HG03175 (cell line): ENCODE measurements at regions not wholly inside any gene's neighbourhood (a gene's known extent, or its start where the extent isn't known, plus 50 kb on each side); places are given as distances from the start of the nearest gene placed in this dataset.
A peak's percentile ranks its signal among the peaks of the same experiment; 100 is the strongest.
"Not testable (repeated sequence)": the region's sequence is repeated elsewhere in the genome, so short reads cannot be mapped to it uniquely, and the experiment has no call there.

Experiments
- ATAC-seq: cut with Tn5 transposase; IDR thresholded peaks from one replicate; pipeline ENCODE4 v1.9.1; 2021; ENCODE audit warnings: mild to moderate bottlenecking, moderate library complexity; ENCODE audit not compliant: unreplicated experiment

- ATAC-seq = peak; percentile 66
Measured at GRCh38 chr5:96177303-96177869, 215.7 kb upstream of the ELL2 start.

- no peak for ATAC-seq
Measured at GRCh38 chr5:96176022-96176421, 214.4 kb upstream of the ELL2 start.

GRCh38 chr5:96175090-96175489 lies 213.4 kb upstream of the ELL2 start:
- peak; percentile 61 for ATAC-seq

- ATAC-seq = no peak
Measured at GRCh38 chr5:96173366-96173765, 211.7 kb upstream of the ELL2 start.

GRCh38 chr5:96172436-96172835 lies 210.8 kb upstream of the ELL2 start:
- no peak for ATAC-seq

- ATAC-seq = not testable (repeated sequence)
Measured at GRCh38 chr5:96171973-96172372, 210.3 kb upstream of the ELL2 start.

GRCh38 chr5:96170481-96171125 lies 209.0 kb upstream of the ELL2 start:
- not testable (repeated sequence) for ATAC-seq

- not testable (repeated sequence) for ATAC-seq
Measured at GRCh38 chr5:96168833-96169232, 207.2 kb upstream of the ELL2 start.

- ATAC-seq = no peak
Measured at GRCh38 chr5:96159043-96159442, 197.4 kb upstream of the ELL2 start.

- no peak for ATAC-seq
Measured at GRCh38 chr5:96157841-96158291, 196.2 kb upstream of the ELL2 start.

GRCh38 chr5:96157077-96157780 lies 195.6 kb upstream of the ELL2 start:
- ATAC-seq = no peak

GRCh38 chr5:96155147-96155546 lies 193.5 kb upstream of the ELL2 start:
- ATAC-seq = no peak

- no peak for ATAC-seq
Measured at GRCh38 chr5:96151891-96152290, 190.2 kb upstream of the ELL2 start.

GRCh38 chr5:96150007-96150406 lies 188.4 kb upstream of the ELL2 start:
- ATAC-seq = no peak

GRCh38 chr5:96149546-96149945 lies 187.9 kb upstream of the ELL2 start:
- ATAC-seq = no peak

GRCh38 chr5:96149021-96149420 lies 187.4 kb upstream of the ELL2 start:
- ATAC-seq = no peak

GRCh38 chr5:96148376-96148775 lies 186.7 kb upstream of the ELL2 start:
- ATAC-seq = no peak

GRCh38 chr5:96147866-96148265 lies 186.2 kb upstream of the ELL2 start:
- no peak for ATAC-seq

- ATAC-seq = no peak
Measured at GRCh38 chr5:96146675-96147074, 185.0 kb upstream of the ELL2 start.

GRCh38 chr5:96144289-96144688 lies 182.6 kb upstream of the ELL2 start:
- ATAC-seq = no peak

- no peak for ATAC-seq
Measured at GRCh38 chr5:96143450-96143849, 181.8 kb upstream of the ELL2 start.

- no peak for ATAC-seq
Measured at GRCh38 chr5:96142786-96143434, 181.3 kb upstream of the ELL2 start.
